HG02870 (cell line): ENCODE measurements at regions not wholly inside any gene's neighbourhood (a gene's known extent, or its start where the extent isn't known, plus 50 kb on each side); places are given as distances from the start of the nearest gene placed in this dataset.
"Not testable (repeated sequence)": the region's sequence is repeated elsewhere in the genome, so short reads cannot be mapped to it uniquely, and the experiment has no call there.

Experiments used
- ATAC-seq: cut with Tn5 transposase; IDR thresholded peaks from one replicate; pipeline ENCODE4 v1.9.1; 2021; ENCODE audit warnings: mild to moderate bottlenecking, moderate library complexity; ENCODE audit not compliant: unreplicated experiment

DNA sequence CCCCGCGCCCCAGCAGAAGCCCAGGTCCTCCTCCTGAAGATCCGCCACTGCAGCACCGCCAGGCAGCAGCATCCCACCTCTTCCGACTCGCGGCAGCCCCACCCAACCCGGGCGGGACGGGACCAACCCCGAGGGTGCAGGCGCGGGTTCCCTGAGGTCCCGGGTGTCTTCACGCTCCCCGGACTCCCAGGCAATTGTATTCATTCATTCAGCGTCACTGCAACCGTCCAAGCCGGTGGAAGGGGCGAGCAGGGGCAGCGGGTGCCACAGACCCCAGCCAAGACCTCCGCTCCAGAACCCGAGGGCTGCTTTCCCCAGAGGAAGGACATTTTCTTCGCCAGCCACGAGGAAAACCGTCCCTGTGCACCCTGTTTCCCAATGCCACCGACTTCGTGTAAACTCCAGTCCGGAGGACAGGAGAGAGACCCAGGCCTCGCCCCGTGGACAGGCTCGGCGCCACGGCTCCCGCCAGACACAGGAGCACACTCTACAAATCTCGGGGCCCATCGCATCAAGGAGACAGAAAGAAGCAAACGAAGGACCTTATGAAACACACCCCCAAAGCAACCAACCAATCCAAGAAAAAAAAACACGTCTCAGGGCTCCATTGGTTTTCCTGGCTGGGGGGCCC lies 1471.5 kb downstream of the FOXD4L5 start:
- not testable (repeated sequence) for ATAC-seq

DNA sequence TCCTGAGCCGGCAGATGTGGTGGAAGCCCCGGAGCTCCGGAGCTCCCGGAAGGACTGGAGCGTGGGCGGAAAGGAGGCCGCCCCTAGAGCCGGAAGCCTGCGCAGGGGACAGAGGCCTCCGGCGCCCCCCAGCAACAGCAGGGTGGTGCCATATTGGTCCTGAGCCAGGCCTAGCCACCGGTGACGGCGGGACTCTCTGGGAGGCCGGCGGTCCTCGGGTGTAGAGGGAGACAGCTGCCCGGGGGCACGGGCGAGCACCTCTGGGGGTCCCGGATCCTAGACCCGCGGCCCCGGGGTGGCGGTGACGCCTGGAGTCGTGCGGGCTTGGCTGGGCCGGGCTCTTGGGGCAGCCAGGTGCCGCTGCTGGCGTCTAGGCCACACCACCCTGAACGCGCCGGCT lies 1472.2 kb downstream of the FOXD4L5 start:
- ATAC-seq = peak; percentile 47

- not testable (repeated sequence) for ATAC-seq
Measured at GRCh38 chr9:63804205-63804604, 1480.8 kb downstream of the FOXD4L5 start.

DNA sequence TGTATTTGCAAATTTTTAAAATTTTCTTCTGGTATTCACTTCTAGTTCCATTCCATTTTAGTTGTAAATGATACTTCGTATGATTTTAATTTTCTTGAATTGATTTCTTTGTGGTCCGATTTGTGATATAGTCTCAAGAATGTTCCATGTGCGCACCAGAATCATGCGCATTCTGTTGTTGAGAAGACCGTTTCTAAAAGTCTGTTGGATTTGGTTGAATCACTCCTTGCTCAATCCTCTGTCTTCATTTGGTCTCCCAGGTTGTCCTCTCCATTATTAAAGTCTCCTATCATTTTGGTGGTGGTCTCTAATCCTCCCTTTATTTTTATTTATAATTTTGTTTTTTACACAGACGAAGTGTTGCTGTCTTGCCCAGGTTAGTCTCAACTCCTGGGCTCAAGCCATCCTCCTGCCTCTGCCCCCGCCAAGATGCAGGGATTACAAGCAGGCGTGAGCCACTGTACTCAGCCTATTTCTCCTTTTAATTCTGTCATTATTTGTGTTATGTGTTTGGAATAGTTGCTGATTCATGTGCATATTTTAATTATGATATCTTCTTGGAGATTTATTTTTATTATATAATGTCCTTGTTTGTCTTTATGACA lies 1490.8 kb downstream of the FOXD4L5 start:
- ATAC-seq = not testable (repeated sequence)

GRCh38 chr9:63787454-63787853 lies 1497.6 kb downstream of the FOXD4L5 start:
- ATAC-seq = not testable (repeated sequence)

DNA sequence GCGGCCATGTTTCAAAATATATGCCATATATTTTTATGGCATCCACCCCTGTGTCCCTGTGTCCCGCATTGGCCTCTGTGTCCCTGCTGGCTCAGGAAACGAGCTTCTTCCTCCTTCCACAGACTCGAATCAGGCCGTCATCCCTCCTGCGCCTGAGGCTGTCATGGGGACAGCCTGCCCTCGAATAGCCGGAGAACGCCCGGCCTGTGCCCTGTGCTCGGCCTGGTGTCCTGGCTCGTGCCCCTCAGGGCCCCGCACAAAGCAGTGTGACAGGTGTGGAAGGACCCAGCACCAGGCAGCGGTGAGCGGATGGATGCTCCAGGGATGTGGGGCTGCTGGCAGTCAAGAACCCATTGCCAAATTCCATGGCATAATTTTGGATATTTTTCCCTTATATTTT lies 1500.0 kb downstream of the FOXD4L5 start:
- not testable (repeated sequence) for ATAC-seq

DNA sequence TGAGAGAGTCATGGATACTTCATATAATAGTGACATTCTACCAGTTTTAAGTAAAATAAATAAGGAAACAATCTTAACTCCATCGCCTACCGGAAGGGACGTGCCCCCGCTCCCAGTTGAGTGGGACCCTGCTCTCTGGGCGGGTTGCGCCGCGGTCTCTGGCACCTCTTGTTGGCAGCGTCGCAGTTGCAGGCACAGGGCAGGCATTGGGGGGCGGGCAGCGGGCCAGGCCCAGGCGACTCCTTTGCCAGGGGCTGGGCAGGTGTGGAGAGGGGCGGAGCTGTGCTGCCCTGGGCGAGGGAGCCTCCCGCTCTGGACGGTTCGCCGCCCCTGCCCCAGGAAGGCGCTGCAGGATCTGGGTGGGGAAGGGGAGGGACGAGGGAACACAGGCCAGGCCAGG lies 1500.6 kb downstream of the FOXD4L5 start:
- ATAC-seq = not testable (repeated sequence)

GRCh38 chr9:63781817-63782439 lies 1503.1 kb downstream of the FOXD4L5 start:
- not testable (repeated sequence) for ATAC-seq

GRCh38 chr9:63781390-63781789 lies 1503.6 kb downstream of the FOXD4L5 start:
- peak; percentile 90 for ATAC-seq

GRCh38 chr9:63776220-63776619 lies 1508.8 kb downstream of the FOXD4L5 start:
- ATAC-seq = not testable (repeated sequence)

DNA sequence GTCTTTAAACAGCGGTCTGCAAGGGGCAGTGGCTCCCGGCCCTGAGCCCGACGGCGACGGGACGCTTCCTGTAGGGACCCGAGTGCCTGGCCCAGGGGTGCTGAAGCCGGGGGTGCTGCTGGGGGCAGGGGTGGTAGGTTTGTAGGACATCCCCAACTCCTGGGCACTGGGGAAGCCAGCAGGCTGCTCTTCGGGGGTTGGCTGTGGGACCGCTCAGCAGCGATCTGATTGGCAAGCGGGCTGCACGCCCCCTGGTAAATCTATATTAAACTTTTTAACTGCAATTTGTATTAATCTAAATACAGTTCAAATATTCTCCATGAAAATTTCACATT lies 1510.0 kb downstream of the FOXD4L5 start:
- not testable (repeated sequence) for ATAC-seq

DNA sequence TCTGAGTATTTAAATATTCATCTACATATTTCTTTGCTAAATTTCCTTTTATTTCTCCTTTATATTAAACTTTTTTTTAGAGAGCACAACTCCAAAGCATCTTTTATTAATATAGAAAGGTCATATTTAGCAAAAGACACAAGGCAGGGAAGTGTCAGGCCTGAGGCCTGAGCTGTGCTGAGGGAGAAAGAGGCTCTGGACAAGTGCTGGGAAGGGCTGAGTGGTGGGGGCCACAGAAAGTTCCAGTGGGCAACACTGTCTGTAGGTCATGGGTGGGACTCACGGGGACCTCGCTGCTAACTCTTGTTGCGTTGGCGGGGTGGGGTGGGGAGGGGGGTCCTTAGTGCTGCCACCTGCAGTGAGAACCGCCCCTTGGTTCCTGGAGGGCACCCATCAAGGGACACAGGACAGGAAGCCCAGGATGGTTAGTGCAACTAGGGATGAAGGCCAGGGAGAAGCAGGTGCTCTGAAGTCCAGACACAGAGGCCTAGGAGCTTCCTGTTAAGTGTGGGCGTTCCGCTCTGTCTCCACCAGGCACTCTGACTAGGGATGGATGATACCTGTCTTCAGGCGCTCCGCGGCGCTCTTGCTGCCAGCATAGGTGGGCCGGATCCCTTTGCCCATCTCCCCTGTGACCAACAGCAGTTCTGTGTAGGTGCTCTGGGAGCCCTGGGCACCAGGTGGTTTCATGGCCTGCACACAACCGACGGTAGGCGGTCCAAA lies 1510.5 kb downstream of the FOXD4L5 start:
- not testable (repeated sequence) for ATAC-seq

DNA sequence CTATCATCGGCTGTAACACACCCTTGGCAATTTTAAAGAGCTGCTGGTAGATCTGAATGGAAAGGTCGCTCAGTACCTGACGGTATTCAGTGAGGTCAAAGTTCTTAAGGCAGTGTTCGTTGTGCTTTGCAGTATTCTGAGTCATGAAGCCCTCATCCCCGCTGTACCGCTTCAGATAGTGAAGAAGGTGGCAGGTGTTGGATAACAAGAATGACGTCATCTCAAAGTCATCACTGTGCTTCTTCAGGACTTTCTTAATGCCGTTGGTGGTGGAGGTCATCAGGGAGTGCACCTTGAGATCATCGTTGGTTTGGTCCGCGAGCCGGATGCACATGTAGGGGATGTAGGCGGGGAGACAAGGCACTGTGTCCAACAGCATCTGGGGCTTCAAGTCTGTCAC lies 1522.8 kb downstream of the FOXD4L5 start:
- not testable (repeated sequence) for ATAC-seq

DNA sequence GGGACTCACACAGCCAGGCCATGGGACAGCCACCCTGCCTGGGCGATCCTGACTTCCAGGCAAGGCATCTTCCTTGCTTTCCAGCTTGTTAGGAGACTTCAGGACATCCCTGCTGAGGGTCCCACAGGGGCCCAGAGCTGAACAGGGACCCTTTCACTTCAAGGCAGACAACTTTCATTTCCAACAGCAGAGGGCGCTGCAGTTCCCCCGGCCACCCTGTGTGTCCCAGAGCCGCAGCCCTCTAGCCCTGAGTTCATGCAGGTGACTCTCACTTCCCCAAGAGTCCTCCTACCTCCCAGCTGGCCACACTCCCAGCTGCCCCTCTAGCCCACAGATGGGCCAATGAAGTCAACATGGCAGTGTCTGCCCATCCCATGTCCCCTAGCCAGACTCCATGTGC lies 1556.0 kb downstream of the FOXD4L5 start:
- ATAC-seq = not testable (repeated sequence)

DNA sequence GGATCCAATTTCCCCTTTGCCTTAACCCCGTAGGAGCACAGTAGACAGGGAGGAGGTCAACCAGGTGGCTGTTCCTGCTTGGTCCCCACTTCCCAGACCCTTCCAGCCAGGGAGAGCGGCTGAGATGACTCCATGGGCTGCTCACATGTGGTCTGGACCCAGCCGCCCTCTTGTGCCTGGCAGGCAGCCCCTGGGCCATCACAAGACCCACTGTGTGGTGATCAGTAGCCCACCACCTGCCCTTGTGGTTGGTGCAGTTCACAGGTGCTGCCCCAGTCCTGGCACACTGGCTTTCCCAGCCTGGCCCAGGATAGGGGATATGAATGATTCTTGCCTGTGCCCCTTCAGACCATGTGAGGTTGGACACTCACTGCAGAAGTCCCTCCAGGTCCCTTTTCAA lies 1556.7 kb downstream of the FOXD4L5 start:
- no peak for ATAC-seq

DNA sequence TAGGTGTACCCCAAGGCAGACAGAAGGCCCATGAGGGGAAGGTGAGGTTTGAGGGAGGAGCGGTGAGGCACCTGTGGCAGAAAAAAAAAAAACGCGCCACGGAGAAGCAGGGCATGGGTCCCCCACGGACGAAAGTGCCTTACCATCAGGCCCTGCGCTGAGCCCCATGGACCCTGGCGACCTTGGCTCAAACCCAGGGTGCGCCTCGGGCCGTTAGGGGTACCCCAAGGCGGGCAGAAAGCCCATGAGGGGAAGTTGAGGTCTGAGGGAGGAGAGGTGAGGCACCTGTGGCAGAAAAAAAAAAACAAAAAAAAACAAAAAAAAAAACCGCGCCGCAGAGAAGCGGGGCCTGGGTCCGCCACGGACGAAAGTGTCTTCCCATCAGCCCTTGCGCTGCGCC lies 1576.7 kb downstream of the FOXD4L5 start:
- not testable (repeated sequence) for ATAC-seq

- not testable (repeated sequence) for ATAC-seq
Measured at GRCh38 chr9:63704456-63704855, 1580.6 kb downstream of the FOXD4L5 start.

GRCh38 chr9:63703670-63704069 lies 1581.3 kb downstream of the FOXD4L5 start:
- ATAC-seq = not testable (repeated sequence)

DNA sequence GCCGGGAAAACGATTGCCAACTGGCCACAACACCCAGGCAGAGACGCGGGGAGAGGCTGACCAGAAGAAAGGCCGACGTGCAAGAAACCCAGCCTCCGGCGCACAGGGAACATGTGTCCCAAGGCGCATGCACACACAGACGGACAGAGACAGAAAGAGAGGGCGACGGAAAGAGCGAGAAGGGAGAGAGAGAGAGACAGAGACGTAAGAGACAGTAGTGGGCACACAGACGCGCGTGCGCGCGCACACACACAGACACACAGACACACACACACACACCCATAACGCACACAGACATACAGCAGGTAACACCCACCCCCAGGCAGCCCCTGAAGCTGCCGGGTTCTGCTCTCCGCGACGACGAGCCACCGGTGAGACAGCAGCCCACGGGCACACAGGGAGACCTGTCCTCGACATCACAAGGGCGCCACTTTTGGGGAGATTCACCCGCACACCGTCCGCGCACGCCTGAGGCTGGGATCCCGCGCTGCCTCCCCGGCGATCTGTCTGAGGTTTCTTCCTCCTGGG lies 1581.8 kb downstream of the FOXD4L5 start:
- not testable (repeated sequence) for ATAC-seq
